PC-9 (cell line): ENCODE measurements at regions not wholly inside any gene's neighbourhood (a gene's known extent, or its start where the extent isn't known, plus 50 kb on each side); places are given as distances from the start of the nearest gene placed in this dataset.

ENCODE experiments used
- BruUV-seq: library from RNA; stranded (reverse); fragments of 400-500 nt; replicated peaks from 2 replicates; lab custom pipeline; 2021; lab: Mats Ljungman, UMichigan
- CTCF ChIA-PET: fragments of 300-600 bp; sonication (Branson Sonifier 250); formaldehyde crosslinking; loops from one replicate; lab custom pipeline; 2022; ENCODE audit warnings: antibody characterized with exemption; lab: Charles Lee
- POLR2A ChIA-PET: fragments of 300-600 bp; sonication (Branson Sonifier 250); formaldehyde crosslinking; loops from one replicate; lab custom pipeline; 2022; ENCODE audit warnings: antibody characterized with exemption; ENCODE audit not compliant: unreplicated experiment; lab: Charles Lee
- DNase-seq, 2 experiments: peaks; one replicate each; pipeline versions ENCODE4 v3.0.0 to v3.0.0-alpha.2; 2015 to 2022; ENCODE audit warnings: mixed read lengths in 1 of 2
- H2AFZ ChIP-seq: fragments of 200-600 bp; sonication (generic); 2 replicates; pipeline ENCODE4 v1.8.1; 2017; ENCODE audit warnings: antibody characterized with exemption
- H3F3A ChIP-seq: fragments of 200-600 bp; sonication (generic); 2 replicates; pipeline ENCODE4 v1.8.1; 2017; ENCODE audit warnings: antibody characterized with exemption, mild to moderate bottlenecking, low read depth; ENCODE audit not compliant: insufficient read depth
- H3K27ac ChIP-seq: fragments of 200-600 bp; sonication (generic); 2 replicates; pipeline ENCODE4 v1.6.1; 2016; ENCODE audit warnings: mixed run types
- H3K27me3 ChIP-seq: fragments of 200-600 bp; sonication (generic); 2 replicates; pipeline ENCODE4 v1.6.1; 2016; ENCODE audit warnings: low read depth, mixed run types; ENCODE audit not compliant: insufficient read depth
- H3K36me3 ChIP-seq: fragments of 200-600 bp; sonication (generic); 2 replicates; pipeline ENCODE4 v1.6.1; 2016; ENCODE audit warnings: low read depth, mixed run types
- H3K4me1 ChIP-seq: fragments of 200-600 bp; sonication (generic); replicated peaks from 2 replicates; pipeline ENCODE4 v1.6.1; 2016; ENCODE audit warnings: mixed run types; ENCODE audit not compliant: insufficient read depth
- H3K4me2 ChIP-seq: fragments of 200-600 bp; sonication (generic); 2 replicates; pipeline ENCODE4 v1.6.1; 2017; ENCODE audit warnings: mixed run types
- H3K4me3 ChIP-seq: fragments of 200-600 bp; sonication (generic); 2 replicates; pipeline ENCODE4 v1.6.1; 2016; ENCODE audit warnings: mixed run types
- H3K79me2 ChIP-seq: fragments of 200-600 bp; sonication (generic); 2 replicates; pipeline ENCODE4 v1.6.1; 2017; ENCODE audit warnings: low read depth, mixed run types
- H3K9me2 ChIP-seq: fragments of 200-600 bp; sonication (generic); 2 replicates; pipeline ENCODE4 v1.8.1; 2017; ENCODE audit warnings: mild to moderate bottlenecking; ENCODE audit not compliant: insufficient read depth
- H3K9me3 ChIP-seq: fragments of 200-600 bp; sonication (generic); 2 replicates; pipeline ENCODE4 v1.8.1; 2016; ENCODE audit warnings: low read depth; ENCODE audit not compliant: insufficient read depth
- H4K20me1 ChIP-seq: fragments of 200-600 bp; sonication (generic); 2 replicates; pipeline ENCODE4 v1.8.1; 2017; ENCODE audit not compliant: insufficient read depth
- CTCF ChIP-seq: fragments of 200-600 bp; sonication (generic); conservative IDR thresholded peaks from 2 replicates; pipeline ENCODE4 v1.6.1; 2017; ENCODE audit warnings: mixed run types, antibody characterized with exemption, mild to moderate bottlenecking, moderate library complexity
- EZH2 ChIP-seq: fragments of 200-600 bp; sonication (generic); IDR thresholded peaks from 2 replicates; pipeline ENCODE4 v1.8.0; 2017; ENCODE audit warnings: antibody characterized with exemption, low read depth
- intact Hi-C: fragments of 100-400 bp; cut with micrococcal nuclease; formaldehyde crosslinking; loops from one replicate; pipeline ENCODE4 v1.10.0; 2022; ENCODE audit not compliant: unreplicated experiment

- Histone ChIP-seq H3K9me3 (no peaks in the 10 kb centered on the region), H3K4me2 (no peak overlapping the region)
- no TSS peak for BruUV-seq
Measured at GRCh38 chr9:81847181-81847915, 80.9 kb upstream of the SPATA31D4 start.

GRCh38 chr9:81848472-81848871 lies 79.8 kb upstream of the SPATA31D4 start:
- Histone ChIP-seq H3F3A (peaks cover 8% of the 10 kb centered on the region; the same call in 1 of the 2 replicates), H3K4me3 (no peak overlapping the region), H3K79me2 (no peaks in the 10 kb centered on the region), H3K9me2 (no peaks in the 10 kb centered on the region), H3K4me2 (no peak overlapping the region), H3K27me3 (no peaks in the 10 kb centered on the region), H4K20me1 (no peaks in the 10 kb centered on the region), H3K9me3 (no peaks in the 10 kb centered on the region), H3K27ac (no peak overlapping the region), H3K36me3 (no peaks in the 10 kb centered on the region), H3K4me1 (peaks cover 20% of the 10 kb centered on the region), H2AFZ (no peak overlapping the region)
- BruUV-seq = no TSS peak
- POLR2A ChIA-PET = interaction anchor here (0.7 kb wide), 2 partner anchors 66 to 222 kb away, joined by 4 to 6 read pairs; no protein-coding TSS in a partner anchor
- TF ChIP-seq CTCF = peak; percentile 54; the same call in 1 of the 2 replicates
- TF ChIP-seq EZH2 = no peak
- intact Hi-C loops = loop anchor here (10.0 kb wide), 3 partner anchors 284 to 1116 kb away; no protein-coding TSS in a partner anchor
- CTCF ChIA-PET = interaction anchor here (0.6 to 1.3 kb wide), 4 partner anchors 45 to 758 kb away, joined by 3 to 5 read pairs (median 3); no protein-coding TSS in a partner anchor
- no peak for DNase-seq

More at GRCh38 chr9:81847181-81847915, 80.9 kb upstream of the SPATA31D4 start:
- H3K36me3 ChIP-seq = no peaks in the 10 kb centered on the region
- no peak overlapping the region for H3K4me3 ChIP-seq
- no peaks in the 10 kb centered on the region for H4K20me1 ChIP-seq
- ChIA-PET POLR2A (interaction anchor here (0.6 kb wide), 1 partner anchor 354 kb away, joined by 4 read pairs; no protein-coding TSS in a partner anchor), CTCF (interaction anchor here (0.6 to 1.3 kb wide), 2 partner anchors 243 to 760 kb away, joined by 4 to 5 read pairs; no protein-coding TSS in a partner anchor)
- no peak for TF ChIP-seq CTCF
- TF ChIP-seq EZH2 = no peak
- H2AFZ ChIP-seq = no peak overlapping the region
- H3K9me2 ChIP-seq = no peaks in the 10 kb centered on the region
- peaks cover 16% of the 10 kb centered on the region for H3F3A ChIP-seq
- no peak overlapping the region for H3K27ac ChIP-seq
- DNase-seq = no peak
- intact Hi-C loops = loop anchor here (10.0 kb wide), 3 partner anchors 283 to 1117 kb away; no protein-coding TSS in a partner anchor
- no peaks in the 10 kb centered on the region for H3K79me2 ChIP-seq
- no peaks in the 10 kb centered on the region for H3K27me3 ChIP-seq
- H3K4me1 ChIP-seq = peaks cover 22% of the 10 kb centered on the region

DNA sequence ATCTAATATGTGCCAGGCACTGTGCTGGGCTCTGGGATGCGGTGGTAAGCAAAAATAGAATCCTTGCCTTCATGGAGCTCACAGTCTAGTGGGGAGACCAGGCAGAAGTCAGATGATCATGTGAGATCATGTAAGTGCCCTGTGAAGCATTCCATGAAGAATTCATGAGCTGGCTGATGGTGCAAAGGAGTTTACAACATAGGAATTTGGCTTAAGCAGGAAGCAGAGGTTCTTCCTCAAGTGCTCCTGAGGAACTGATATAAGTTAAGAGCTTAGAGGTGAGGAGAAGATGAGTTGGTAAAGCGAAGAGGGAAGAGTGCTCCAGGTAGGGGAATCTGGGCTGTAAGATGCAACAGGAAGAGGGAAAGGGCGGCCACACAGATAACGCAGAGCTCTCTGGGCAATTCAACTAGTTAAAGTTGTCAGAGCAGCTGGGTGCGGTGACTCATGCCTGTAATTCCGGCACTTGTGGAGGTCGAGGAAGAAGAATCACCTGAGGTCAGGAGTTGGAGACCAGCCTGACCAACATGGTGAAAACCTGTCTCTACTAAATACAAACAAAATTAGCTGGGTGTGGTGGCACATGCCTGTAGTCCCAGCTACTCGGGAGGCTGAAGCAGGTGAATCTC lies 78.5 kb upstream of the SPATA31D4 start:
- Histone ChIP-seq H3K36me3 (no peaks in the 10 kb centered on the region), H3F3A (0 out of 2 replicates have a peak, but pooled peaks cover 6% of the 10 kb centered on the region), H3K4me1 (peaks cover 8% of the 10 kb centered on the region; the same call in 1 of the 2 replicates), H3K9me2 (no peaks in the 10 kb centered on the region), H3K9me3 (no peaks in the 10 kb centered on the region), H2AFZ (no peak overlapping the region), H3K79me2 (no peaks in the 10 kb centered on the region), H3K27me3 (no peaks in the 10 kb centered on the region), H3K4me3 (no peak overlapping the region), H4K20me1 (no peaks in the 10 kb centered on the region), H3K27ac (no peak overlapping the region), H3K4me2 (no peak overlapping the region; the same call in 1 of the 2 replicates)
- BruUV-seq = no TSS peak
- POLR2A ChIA-PET = interaction anchor here (0.6 kb wide), 1 partner anchor 159 kb away, joined by 7 read pairs; no protein-coding TSS in a partner anchor
- intact Hi-C loops = loop anchor here (10.0 kb wide), 3 partner anchors 285 to 1115 kb away; no protein-coding TSS in a partner anchor
- DNase-seq = peak; percentile 41 to 75
- CTCF ChIA-PET = interaction anchor here (0.7 kb wide), 1 partner anchor 1071 kb away, joined by 3 read pairs; no protein-coding TSS in a partner anchor
- no peak for TF ChIP-seq EZH2
- TF ChIP-seq CTCF = no peak
